HG03103 (cell line): ENCODE measurements at regions not wholly inside any gene's neighbourhood (a gene's known extent, or its start where the extent isn't known, plus 50 kb on each side); places are given as distances from the start of the nearest gene placed in this dataset.
A peak's percentile ranks its signal among the peaks of the same experiment; 100 is the strongest.

Experiments used
- ATAC-seq: cut with Tn5 transposase; IDR thresholded peaks from one replicate; pipeline ENCODE4 v1.9.1; 2021; ENCODE audit warnings: low read depth; ENCODE audit not compliant: unreplicated experiment

DNA sequence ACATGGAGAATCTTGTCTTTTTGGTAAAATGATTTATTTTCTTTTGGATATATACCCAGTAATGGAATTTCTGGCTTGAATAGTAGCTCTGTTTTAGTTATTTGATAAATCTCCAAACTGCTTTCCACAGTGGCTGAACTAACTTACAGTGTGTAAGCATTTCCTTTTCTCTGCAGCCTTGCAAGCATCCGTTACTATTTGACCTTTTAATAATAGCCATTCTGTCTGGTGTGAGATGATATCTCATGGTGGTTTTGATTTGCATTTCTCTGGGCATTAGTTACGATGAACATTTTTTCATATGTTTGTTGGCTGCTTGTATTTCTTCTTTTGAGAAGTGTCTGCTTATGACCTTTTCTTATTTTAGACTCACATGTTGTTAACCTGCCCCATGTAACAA is 190.2 kb downstream of the GALR1 start:
- no peak for ATAC-seq

DNA sequence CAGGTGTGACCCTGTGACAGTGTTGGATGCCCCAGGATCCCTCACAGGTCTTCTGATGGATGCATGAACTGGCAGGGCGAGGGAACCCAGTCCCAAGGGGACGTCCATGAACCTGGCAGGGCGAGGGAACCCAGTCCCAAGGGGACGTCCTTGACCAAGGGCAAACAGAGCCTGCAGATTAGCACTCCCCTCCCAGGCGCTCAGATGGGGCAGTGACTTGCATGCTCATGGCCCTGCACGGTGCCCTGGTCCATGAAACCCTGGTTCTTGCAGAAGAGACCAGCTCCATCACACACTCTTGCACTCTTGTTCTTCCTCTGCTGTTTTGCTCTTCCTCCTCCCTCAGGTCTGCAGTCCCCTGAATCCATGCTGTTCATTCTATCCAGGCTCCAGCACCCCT is 192.7 kb downstream of the GALR1 start:
- ATAC-seq: no peak

DNA sequence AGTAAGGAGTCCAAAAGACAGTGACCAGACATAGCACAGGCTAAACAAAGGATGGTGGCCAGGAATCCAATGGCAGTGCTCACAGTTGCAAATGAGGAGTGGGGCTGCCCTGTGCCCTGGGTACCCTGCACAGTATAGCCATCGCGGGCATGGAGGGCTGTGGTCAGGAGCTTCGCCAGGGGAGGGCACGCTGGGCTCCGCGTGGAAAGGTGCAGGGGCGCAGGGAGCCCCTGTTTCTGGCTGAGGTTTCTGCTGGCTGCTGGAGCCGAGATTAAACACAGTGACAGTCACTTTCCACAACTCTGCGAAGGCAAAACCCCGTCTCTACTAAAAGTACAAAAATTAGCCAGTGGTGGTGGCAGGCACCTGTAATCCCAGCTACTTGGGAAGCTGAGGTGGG is 194.7 kb downstream of the GALR1 start:
- no peak for ATAC-seq

- no peak for ATAC-seq
Observed at GRCh38 chr18:77448046-77448445, 198.4 kb downstream of the GALR1 start.

DNA sequence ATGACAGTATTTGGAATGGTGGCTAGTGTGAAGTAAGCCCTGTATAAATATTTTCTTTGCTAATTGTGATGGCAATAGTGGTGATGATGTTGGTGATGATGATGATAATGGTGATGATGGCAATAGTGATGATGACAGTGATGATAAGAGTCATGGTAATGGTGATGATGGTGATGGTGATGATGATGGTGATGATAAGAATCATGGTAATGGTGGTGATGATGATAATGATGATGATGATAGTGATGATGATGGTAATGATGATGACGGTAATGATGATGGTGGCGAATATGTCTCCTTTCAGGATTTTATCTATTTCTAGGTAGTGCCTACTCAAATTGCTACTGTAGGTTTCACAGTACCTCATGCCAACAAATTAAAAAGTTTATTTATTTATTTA is 205.4 kb downstream of the GALR1 start:
- ATAC-seq: no peak

DNA sequence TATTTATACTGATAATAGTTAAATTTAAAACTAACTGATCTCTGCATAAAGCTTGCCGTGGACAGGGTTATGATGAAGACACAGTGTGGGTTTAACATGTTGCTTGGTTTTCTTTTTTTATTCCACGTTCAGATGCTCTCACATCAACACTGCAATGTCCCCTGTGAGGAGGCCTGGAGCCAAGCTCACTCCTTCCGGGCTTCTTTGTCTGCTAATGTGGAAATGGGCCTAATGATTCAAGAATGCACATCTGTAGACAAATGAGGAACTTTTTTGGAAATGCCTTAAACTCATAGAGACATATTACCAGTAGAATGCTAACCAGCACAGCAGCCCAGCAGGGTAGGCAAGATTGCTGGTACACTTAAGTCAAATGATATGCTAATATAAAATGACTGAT is 208.0 kb downstream of the GALR1 start:
- ATAC-seq: no peak

GRCh38 chr18:77461062-77461688 is 211.5 kb downstream of the GALR1 start:
- no peak for ATAC-seq

DNA sequence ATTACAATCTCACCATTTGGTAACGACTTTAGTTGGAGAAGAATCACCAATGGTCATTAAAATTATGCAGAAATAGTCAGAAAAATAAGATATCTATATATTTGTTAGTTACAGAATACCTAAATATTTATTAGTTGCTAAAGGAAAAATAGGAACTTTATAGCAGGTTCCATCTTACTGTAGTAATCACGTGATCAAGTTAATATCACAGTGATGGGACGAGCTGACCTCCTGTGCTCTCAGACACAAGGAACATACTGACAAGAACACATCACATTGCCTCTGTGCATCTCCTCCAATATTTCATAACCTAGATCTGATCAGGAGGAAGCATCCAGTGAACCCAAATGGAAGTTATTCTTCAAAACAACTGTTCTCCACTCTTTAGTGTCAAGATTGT is 215.3 kb downstream of the GALR1 start:
- no peak for ATAC-seq

GRCh38 chr18:77466890-77467289 is 217.2 kb downstream of the GALR1 start:
- ATAC-seq: no peak

- ATAC-seq: no peak
Observed at GRCh38 chr18:77469131-77469530, 219.5 kb downstream of the GALR1 start.

DNA sequence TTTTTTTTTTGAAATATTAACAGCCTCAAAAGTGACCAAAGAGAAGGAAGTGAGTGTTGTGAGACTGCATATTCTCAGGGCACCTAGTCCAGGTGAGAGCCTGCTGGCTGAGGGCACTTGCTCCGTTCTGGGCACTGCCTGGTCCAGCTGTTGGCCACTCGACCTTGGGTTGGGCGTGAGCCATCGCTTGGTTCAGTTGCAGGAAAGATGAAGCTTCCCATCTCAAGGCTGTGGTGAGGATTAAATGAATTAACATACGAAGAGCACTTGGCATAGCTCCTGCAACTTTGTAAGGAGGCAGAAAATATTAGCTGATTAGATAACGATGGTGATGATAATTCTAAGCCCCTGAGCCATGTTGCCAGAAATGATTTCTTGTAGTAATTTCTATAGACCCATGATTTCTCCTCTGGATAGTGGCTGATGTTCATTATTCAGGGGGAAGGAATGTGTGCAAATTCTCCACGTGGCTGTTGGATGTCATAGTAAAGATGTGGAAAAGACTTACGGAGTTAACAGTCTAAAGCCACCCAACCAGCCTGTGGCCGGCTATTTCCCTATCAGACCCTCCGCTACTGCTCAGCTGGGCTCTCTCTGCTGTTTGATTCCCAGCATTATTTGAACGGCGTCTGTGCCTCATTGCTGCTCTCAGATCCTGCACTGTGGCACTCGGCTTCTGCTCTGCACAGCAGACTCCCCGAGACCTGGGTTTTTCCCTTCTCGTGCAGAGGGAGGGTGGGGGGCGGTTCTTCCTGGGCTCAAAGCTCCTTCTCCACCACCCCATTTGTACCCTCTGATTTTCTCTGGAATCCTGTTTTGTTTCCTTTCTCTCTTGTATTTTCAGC is 221.1 kb downstream of the GALR1 start:
- ATAC-seq: no peak

GRCh38 chr18:77472509-77472908 is 222.9 kb downstream of the GALR1 start:
- no peak for ATAC-seq

DNA sequence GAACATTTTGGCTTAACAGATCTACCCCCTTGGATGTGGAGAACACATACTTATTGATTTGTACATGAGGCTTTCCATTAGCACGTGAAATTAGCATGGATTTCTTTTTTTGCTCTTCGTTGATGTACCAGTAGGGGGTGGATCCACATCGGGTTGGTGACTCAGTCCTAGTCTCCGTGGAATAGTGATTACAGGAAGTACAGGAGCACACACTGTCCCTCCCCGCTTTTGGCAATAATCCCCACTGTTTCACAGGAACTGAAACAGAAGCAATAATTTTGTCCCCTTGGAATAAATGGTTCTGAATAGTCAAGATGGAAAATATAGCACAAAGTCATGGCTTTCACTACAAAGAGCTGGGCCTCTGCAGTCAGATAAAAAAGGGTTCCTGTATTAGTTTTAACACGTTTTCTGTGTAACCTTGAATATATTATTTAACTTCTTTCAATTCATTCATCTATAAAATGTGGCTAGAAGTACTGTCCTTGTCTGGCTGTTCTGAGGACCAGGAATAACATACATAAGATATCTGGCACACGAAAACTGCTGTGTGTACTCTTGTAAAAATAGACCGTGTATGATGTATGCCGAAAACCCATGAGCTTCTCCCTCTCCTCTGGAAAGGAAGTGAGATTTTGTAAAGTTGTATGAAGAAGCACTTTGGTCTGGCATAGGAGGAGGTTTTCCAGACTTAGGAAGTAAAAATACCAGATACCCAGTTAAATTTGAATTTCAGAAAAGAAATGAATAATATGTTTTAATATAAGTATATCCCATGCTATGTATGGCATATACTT is 229.2 kb downstream of the GALR1 start:
- no peak for ATAC-seq

GRCh38 chr18:77481541-77481940 is 231.9 kb downstream of the GALR1 start:
- ATAC-seq: no peak

DNA sequence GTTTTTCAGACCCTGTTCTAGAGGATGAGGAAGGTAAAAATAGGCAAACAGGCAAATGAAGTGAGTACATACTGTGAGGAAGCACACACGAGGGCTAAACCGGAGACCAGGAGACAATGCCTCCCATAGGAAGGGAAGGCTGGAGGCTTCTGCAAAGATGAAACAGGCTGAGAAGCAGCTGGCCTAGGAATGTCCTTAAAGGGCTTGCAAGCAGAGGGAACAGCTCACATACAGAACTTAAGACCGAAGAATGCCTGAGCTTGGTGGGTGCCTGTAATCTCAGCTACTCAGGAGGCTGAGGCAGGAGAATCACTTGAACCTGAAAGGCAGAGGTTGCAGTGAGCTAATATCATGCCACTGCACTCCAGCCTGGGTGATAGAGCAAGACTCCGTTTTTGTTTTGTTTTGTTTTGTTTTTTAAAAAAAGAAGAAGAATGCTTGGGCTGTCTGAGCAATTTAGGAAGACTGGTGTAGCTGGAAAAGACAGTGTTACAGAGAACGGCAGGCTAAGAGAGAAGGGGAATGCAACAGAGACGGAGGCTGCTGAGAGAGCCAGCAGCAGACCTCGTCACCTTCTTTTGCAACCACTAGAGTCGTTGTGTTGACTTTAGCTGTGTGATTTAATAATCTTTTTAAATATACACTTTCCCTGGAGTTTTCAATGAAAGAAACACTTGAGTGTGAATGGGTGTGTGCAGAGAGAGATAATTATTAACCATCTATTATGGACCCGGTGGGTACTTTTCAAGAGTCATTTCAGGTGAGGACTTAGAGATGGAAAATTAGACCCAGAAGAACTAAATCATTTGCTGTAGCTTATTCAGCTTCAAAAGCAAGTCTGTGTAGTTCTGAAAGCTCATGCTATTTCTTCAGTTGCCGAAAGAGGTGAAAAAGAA is 232.8 kb downstream of the GALR1 start:
- no peak for ATAC-seq

- ATAC-seq: no peak
Observed at GRCh38 chr18:77486985-77487384, 237.3 kb downstream of the GALR1 start.

- peak; percentile 80 for ATAC-seq
Observed at GRCh38 chr18:77487951-77488740, 238.5 kb downstream of the GALR1 start.

GRCh38 chr18:77495079-77495478 is 245.4 kb downstream of the GALR1 start:
- ATAC-seq: no peak

- ATAC-seq: no peak
Observed at GRCh38 chr18:77495982-77496690, 246.5 kb downstream of the GALR1 start.
